ENCODE measurements at regions not wholly inside any gene's neighbourhood (a gene's known extent, or its start where the extent isn't known, plus 50 kb on each side); places are given as distances from the start of the nearest gene placed in this dataset.

DNA sequence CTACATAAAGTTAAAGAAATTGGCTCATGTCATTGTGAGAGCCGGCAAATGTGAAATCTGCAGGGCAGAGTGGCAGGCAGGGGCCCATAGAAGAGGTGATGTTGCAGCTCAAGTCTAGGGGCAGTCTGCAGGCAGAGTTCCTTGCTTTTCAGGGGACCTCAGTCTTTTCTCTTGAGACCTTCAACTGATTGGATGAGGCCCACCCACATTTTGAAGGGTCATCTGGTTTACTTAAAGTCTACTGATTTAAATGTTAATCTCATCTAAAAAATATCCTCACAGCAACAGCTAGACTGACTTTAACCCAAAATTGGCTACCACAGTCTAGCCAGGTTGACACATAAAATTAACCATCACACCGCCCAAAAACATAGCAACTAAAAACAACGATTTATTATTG, 77.6 kb upstream of the ALDH1L1 start:
- no peak overlapping the region for H3K4me2 ChIP-seq
- no peaks in the 10 kb centered on the region for H3K9me3 ChIP-seq (ENCODE audit: insufficient read depth, low read depth)
- TF ChIP-seq, protein P1, sequence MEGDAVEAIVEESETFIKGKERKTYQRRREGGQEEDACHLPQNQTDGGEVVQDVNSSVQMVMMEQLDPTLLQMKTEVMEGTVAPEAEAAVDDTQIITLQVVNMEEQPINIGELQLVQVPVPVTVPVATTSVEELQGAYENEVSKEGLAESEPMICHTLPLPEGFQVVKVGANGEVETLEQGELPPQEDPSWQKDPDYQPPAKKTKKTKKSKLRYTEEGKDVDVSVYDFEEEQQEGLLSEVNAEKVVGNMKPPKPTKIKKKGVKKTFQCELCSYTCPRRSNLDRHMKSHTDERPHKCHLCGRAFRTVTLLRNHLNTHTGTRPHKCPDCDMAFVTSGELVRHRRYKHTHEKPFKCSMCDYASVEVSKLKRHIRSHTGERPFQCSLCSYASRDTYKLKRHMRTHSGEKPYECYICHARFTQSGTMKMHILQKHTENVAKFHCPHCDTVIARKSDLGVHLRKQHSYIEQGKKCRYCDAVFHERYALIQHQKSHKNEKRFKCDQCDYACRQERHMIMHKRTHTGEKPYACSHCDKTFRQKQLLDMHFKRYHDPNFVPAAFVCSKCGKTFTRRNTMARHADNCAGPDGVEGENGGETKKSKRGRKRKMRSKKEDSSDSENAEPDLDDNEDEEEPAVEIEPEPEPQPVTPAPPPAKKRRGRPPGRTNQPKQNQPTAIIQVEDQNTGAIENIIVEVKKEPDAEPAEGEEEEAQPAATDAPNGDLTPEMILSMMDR (conservative IDR thresholded peaks at IDR 0.05), result no peak
- TF ChIP-seq EZH2 (IDR thresholded peaks at IDR 0.05; ENCODE audit: low read depth), result no peak
- H3K27ac ChIP-seq, result no peak overlapping the region
- no TSS peak for BruUV-seq (replicated peaks)
- intact Hi-C loops (cut with micrococcal nuclease; ENCODE audit: unreplicated experiment), result no loop called here
- H2AFZ ChIP-seq, result no peak overlapping the region
- CTCF ChIA-PET, result interaction anchor here (0.6 kb wide), 1 partner anchor 45 kb away, joined by 4 read pairs; no protein-coding TSS in a partner anchor
- no peaks in the 10 kb centered on the region for H3K4me1 ChIP-seq (replicated peaks; ENCODE audit: insufficient read depth)
- DNase-seq, result no peak
- H3K4me3 ChIP-seq, result no peak overlapping the region
- H3K27me3 ChIP-seq (ENCODE audit: insufficient read depth, low read depth), result no peaks in the 10 kb centered on the region
- H3F3A ChIP-seq (ENCODE audit: insufficient read depth, low read depth), result no peaks in the 10 kb centered on the region
- POLR2A ChIA-PET (ENCODE audit: unreplicated experiment), result no interaction called here
- no peaks in the 10 kb centered on the region for H3K9me2 ChIP-seq (ENCODE audit: insufficient read depth)
- H4K20me1 ChIP-seq (ENCODE audit: insufficient read depth), result no peaks in the 10 kb centered on the region
- no peaks in the 10 kb centered on the region for H3K36me3 ChIP-seq (ENCODE audit: low read depth)
- no peaks in the 10 kb centered on the region for H3K79me2 ChIP-seq (ENCODE audit: low read depth)

DNA sequence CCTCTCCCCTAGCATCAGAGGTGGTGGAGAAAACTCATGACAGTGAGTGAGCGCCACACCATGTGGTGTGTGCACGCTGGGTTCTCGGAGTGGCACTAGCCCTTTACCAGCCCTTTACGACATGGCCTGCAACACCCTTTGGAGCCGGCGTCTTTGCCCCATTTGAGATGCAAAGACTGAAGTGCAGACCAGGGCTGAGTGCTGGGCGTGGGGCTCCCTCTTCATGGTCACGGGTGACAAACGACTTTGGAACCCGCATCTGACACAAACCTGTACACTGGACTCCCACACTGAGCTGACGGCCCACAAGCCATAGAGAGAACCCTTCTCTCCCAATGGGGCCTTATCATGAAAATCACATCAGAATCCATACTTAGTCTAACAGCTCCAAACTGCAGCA, 76.8 kb upstream of the ALDH1L1 start:
- POLR2A ChIA-PET (ENCODE audit: unreplicated experiment), result no interaction called here
- BruUV-seq (replicated peaks), result no TSS peak
- DNase-seq, result no peak

DNA sequence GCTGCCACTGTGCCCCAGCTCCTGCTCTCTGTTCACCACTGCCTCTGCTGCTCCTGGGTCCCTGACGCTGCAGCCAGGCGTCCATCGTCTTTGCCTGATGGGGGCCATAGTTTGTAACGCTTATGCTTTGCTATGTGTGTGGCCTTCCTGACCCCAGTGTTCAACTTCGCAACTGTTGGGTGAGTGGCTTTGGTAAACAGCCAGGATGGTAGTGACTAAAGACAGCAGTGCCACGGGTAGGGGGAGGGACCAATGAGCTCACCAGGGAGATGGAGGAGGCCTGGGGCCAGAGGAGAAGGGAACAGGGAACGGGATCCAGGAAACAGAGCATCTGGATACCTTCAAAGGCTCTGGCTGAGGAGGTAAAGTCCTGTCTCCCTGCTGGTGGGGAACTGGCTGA, 75.9 kb upstream of the ALDH1L1 start:
- H3K9me3 ChIP-seq (ENCODE audit: insufficient read depth, low read depth), result no peaks in the 10 kb centered on the region
- H2AFZ ChIP-seq, result no peak overlapping the region
- no peaks in the 10 kb centered on the region for H3K27me3 ChIP-seq (ENCODE audit: insufficient read depth, low read depth)
- no TSS peak for BruUV-seq (replicated peaks)
- H3K4me2 ChIP-seq, result no peak overlapping the region
- no peaks in the 10 kb centered on the region for H3K36me3 ChIP-seq (ENCODE audit: low read depth)
- no peaks in the 10 kb centered on the region for H3K79me2 ChIP-seq (ENCODE audit: low read depth)
- H3F3A ChIP-seq (ENCODE audit: insufficient read depth, low read depth), result no peaks in the 10 kb centered on the region
- TF ChIP-seq, protein P1 (conservative IDR thresholded peaks at IDR 0.05), result no peak
- no peak for TF ChIP-seq EZH2 (IDR thresholded peaks at IDR 0.05; ENCODE audit: low read depth)
- H3K4me1 ChIP-seq (replicated peaks; ENCODE audit: insufficient read depth), result no peaks in the 10 kb centered on the region
- intact Hi-C loops (cut with micrococcal nuclease; ENCODE audit: unreplicated experiment), result no loop called here
- DNase-seq, result no peak
- POLR2A ChIA-PET (ENCODE audit: unreplicated experiment), result no interaction called here
- H3K27ac ChIP-seq, result no peak overlapping the region
- no peaks in the 10 kb centered on the region for H4K20me1 ChIP-seq (ENCODE audit: insufficient read depth)
- H3K9me2 ChIP-seq (ENCODE audit: insufficient read depth), result no peaks in the 10 kb centered on the region
- no peak overlapping the region for H3K4me3 ChIP-seq
- CTCF ChIA-PET, result no interaction called here

More for the DNA sequence above, 76.8 kb upstream of the ALDH1L1 start:
- Histone ChIP-seq H3K9me2 (ENCODE audit: insufficient read depth) (no peaks in the 10 kb centered on the region), H3K36me3 (ENCODE audit: low read depth) (no peaks in the 10 kb centered on the region), H3K4me1 (replicated peaks; ENCODE audit: insufficient read depth) (no peaks in the 10 kb centered on the region), H4K20me1 (ENCODE audit: insufficient read depth) (no peaks in the 10 kb centered on the region), H3K4me2 (no peak overlapping the region), H3K4me3 (no peak overlapping the region), H3K27me3 (ENCODE audit: insufficient read depth, low read depth) (no peaks in the 10 kb centered on the region), H3K27ac (no peak overlapping the region), H2AFZ (no peak overlapping the region), H3K79me2 (ENCODE audit: low read depth) (no peaks in the 10 kb centered on the region), H3F3A (ENCODE audit: insufficient read depth, low read depth) (no peaks in the 10 kb centered on the region), H3K9me3 (ENCODE audit: insufficient read depth, low read depth) (no peaks in the 10 kb centered on the region)
- CTCF ChIA-PET, result no interaction called here
- intact Hi-C loops (cut with micrococcal nuclease; ENCODE audit: unreplicated experiment), result no loop called here
- TF ChIP-seq, protein P1 (conservative IDR thresholded peaks at IDR 0.05), result no peak
- no peak for TF ChIP-seq EZH2 (IDR thresholded peaks at IDR 0.05; ENCODE audit: low read depth)

All from PC-9 (cell line).